NCI-H1417 (cell line): ENCODE measurements at regions not wholly inside any gene's neighbourhood (a gene's known extent, or its start where the extent isn't known, plus 50 kb on each side); places are given as distances from the start of the nearest gene placed in this dataset.

Experiments used
- DNase-seq, 3 experiments: peaks; one replicate each; lab custom pipeline; 2025; lab: John Stamatoyannopoulos, UW

GRCh38 chr13:39283072-39283471, 244.8 kb downstream of the NHLRC3 start:
- no peak for DNase-seq

- no peak for DNase-seq
Measured at GRCh38 chr13:39284801-39285388, 246.6 kb downstream of the NHLRC3 start.
